ENCODE measurements at regions not wholly inside any gene's neighbourhood (a gene's known extent, or its start where the extent isn't known, plus 50 kb on each side); places are given as distances from the start of the nearest gene placed in this dataset.

DNA sequence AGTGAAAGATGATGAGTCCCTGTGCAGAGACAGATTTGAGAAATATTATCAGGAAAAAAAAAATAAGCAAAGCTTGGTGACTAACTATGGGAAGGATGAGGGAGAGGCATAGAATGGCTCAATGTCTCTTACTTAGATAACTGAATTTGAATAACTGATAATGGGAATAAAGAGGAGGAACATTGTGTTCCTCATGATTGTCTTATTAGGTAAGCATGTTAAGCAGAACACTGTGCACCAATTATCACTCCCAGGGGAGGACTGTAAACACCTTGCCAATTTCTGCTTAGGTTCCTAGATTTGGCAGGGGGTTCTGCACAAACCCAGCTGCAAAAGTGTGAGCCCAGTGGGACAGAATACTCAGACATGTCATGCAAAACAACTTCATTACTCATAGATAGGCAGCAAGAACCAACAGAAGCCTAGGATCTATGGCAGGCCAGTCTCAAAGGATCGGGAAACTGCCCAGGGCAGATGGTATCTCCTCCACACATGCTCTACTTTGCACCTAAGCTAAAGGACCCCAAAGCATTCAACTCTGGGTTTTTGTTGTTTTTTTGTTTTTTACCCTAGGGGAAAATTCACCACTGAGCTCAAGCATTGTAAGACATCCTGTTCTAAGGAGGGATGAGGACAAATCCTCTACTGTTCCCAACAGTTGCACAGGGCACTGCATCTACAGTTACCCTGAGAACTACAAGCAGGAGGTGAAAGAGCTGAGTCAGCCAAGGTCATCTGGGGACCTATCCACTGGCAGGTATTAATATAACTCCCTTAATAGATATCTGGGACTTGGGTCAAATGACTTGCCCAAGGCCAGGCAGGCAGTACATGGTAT, 907.0 kb downstream of the RAPGEF2 start:
- H3K27me3 ChIP-seq (replicated peaks in 1 of 4; ENCODE audit: control insufficient read depth in 3 of 4, extremely low read depth in 1 of 4, insufficient read depth in 3 of 4, low read length in 3 of 4) = no peaks in the 10 kb centered on the region
- H2BK120ac ChIP-seq (replicated peaks; ENCODE audit: low read depth, low read length) = no peak overlapping the region
- no peaks in the 10 kb centered on the region for H3K79me2 ChIP-seq (ENCODE audit: control insufficient read depth in 1 of 2, insufficient read depth in 2 of 2, low read length in 2 of 2)
- no peaks in the 10 kb centered on the region; the same call in 1 of the 2 replicates for H3K23me2 ChIP-seq (ENCODE audit: low read depth, low read length)
- no peak overlapping the region for H3K4me3 ChIP-seq (ENCODE audit: extremely low read depth in 1 of 4, insufficient read depth in 2 of 4, low read depth in 3 of 4, low read length in 4 of 4)
- no peak overlapping the region for H4K8ac ChIP-seq (ENCODE audit: extremely low read depth, insufficient read depth, low read length)
- no peaks in the 10 kb centered on the region for H4K20me1 ChIP-seq (replicated peaks in 1 of 2; ENCODE audit: control insufficient read depth in 1 of 2, insufficient read depth in 2 of 2, low read length in 2 of 2)
- H3K9ac ChIP-seq (replicated peaks in 1 of 4; ENCODE audit: extremely low read depth in 1 of 4, low read depth in 3 of 4, low read length in 3 of 4) = no peak overlapping the region
- DNase-seq (ENCODE audit: low read depth in 1 of 2, low spot score in 2 of 2) (no peak), FAIRE-seq (no peak)
- H3K4me2 ChIP-seq (ENCODE audit: insufficient read depth in 1 of 2, low read depth in 2 of 2, low read length in 2 of 2) = no peak overlapping the region
- POLR2A ChIA-PET (ENCODE audit: partially characterized antibody) = no interaction called here
- H3K9me3 ChIP-seq (ENCODE audit: insufficient read depth in 2 of 2, low read depth in 1 of 2, low read length in 1 of 2) = 0 out of 4 replicates have a peak, but pooled peaks cover 0 to 3% of the 10 kb centered on the region in 2 experiments
- no peak overlapping the region for H4K91ac ChIP-seq (replicated peaks; ENCODE audit: insufficient read length, low read length)
- H3K27ac ChIP-seq (ENCODE audit: low read depth, low read length) = no peak overlapping the region
- H2AK5ac ChIP-seq (ENCODE audit: low read depth, low read length) = no peak overlapping the region
- no peak overlapping the region for H2BK15ac ChIP-seq (ENCODE audit: low read length)
- H3K36me3 ChIP-seq (ENCODE audit: control insufficient read depth in 2 of 4, insufficient read depth in 4 of 4, low read length in 3 of 4) = no peaks in the 10 kb centered on the region
- CTCF ChIA-PET (ENCODE audit: partially characterized antibody) = interaction anchor here (1.2 kb wide), 1 partner anchor 63 kb away, joined by 3 read pairs; no protein-coding TSS in a partner anchor
- no peak overlapping the region for H3K56ac ChIP-seq (replicated peaks; ENCODE audit: insufficient read length, low read depth, low read length)
- WGBS, 2 experiments (ENCODE audit: extremely low coverage in 1 of 2, insufficient coverage in 1 of 2, insufficient read length in 1 of 2, insufficient replicate concordance in 2 of 2, low coverage in 1 of 2, low lambda C conversion rate in 2 of 2, missing lambda C conversion rate in 1 of 2) = 89% methylated on average over 1 of the region's 1 CpG; no CpG with 5 or more reads in 1 of the 2 experiments
- H3K18ac ChIP-seq (ENCODE audit: extremely low read depth, low read length) = no peak overlapping the region
- H3K23ac ChIP-seq (ENCODE audit: insufficient read length) = no peak overlapping the region
- no peaks in the 10 kb centered on the region for H3K4me1 ChIP-seq (replicated peaks in 1 of 4; ENCODE audit: control insufficient read depth in 3 of 4, insufficient read depth in 4 of 4, low read length in 3 of 4)
- H2BK5ac ChIP-seq (ENCODE audit: low read depth, low read length) = no peak overlapping the region
- no peak overlapping the region for H2AFZ ChIP-seq (ENCODE audit: low read length)
- H2BK20ac ChIP-seq (ENCODE audit: low read length) = no peak overlapping the region
- no peak overlapping the region for H3K4ac ChIP-seq (replicated peaks; ENCODE audit: insufficient read length, low read depth, low read length)
- no peak overlapping the region for H3K14ac ChIP-seq (ENCODE audit: insufficient read length)
- no peaks in the 10 kb centered on the region for H3K79me1 ChIP-seq (ENCODE audit: low read depth, low read length)
- TF ChIP-seq TBP (IDR thresholded peaks at IDR 0.05; ENCODE audit: low read depth, low read length) = no peak
- TF ChIP-seq JUND (IDR thresholded peaks at IDR 0.05; ENCODE audit: low read length) = no peak
- TF ChIP-seq JUN (IDR thresholded peaks at IDR 0.05; ENCODE audit: low read depth, low read length) = no peak
- TF ChIP-seq PHF8 (conservative IDR thresholded peaks at IDR 0.05; ENCODE audit: low read depth, low read length) = no peak
- H2BK12ac ChIP-seq (ENCODE audit: low read depth, low read length) = no peak overlapping the region
- H4K5ac ChIP-seq (ENCODE audit: insufficient read length, low read depth, low read length) = no peak overlapping the region

All from H1 (cell line).